ENCODE measurements at regions not wholly inside any gene's neighbourhood (a gene's known extent, or its start where the extent isn't known, plus 50 kb on each side); places are given as distances from the start of the nearest gene placed in this dataset.

DNA sequence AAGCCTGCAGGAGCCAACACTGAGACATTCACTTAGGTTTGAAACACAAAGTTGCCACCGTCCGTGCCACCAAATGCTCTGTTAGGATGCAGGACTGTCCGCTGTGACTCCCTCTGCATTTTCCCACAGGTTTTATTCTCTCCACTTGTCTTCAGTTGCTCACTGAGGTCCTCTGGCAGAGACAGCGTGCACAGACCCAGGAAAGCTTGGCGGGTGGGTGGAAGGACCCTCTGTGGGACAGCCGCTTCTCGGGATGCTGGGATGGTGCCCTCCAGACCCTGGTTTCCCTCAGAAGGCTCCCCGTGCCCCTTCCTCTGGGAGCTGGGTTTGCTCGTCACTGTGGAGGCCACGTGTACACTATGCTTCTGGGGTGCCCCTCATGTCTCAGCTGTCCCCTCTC is 733.6 kb downstream of the GALR1 start:
- TF ChIP-seq, protein P1, sequence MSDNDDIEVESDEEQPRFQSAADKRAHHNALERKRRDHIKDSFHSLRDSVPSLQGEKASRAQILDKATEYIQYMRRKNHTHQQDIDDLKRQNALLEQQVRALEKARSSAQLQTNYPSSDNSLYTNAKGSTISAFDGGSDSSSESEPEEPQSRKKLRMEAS (IDR thresholded peaks at IDR 0.05): no peak
- TF ChIP-seq POLR2AphosphoS2 (IDR thresholded peaks at IDR 0.05; ENCODE audit: low read depth, low read length): no peak
- TF ChIP-seq POLR2A (IDR thresholded peaks at IDR 0.05; ENCODE audit: insufficient read depth in 1 of 2, low read depth in 2 of 2, low read length in 2 of 2): no peak
- no peak for TF ChIP-seq CTCF (CRISPR knock-in tag; IDR thresholded peaks at IDR 0.05)
- TF ChIP-seq RFX5 (IDR thresholded peaks at IDR 0.05; ENCODE audit: low read depth, low read length): no peak
- no peak for TF ChIP-seq PHF20 (CRISPR knock-in tag; IDR thresholded peaks at IDR 0.05)
- no peak for TF ChIP-seq MIER2 (CRISPR knock-in tag; IDR thresholded peaks at IDR 0.05)
- TF ChIP-seq EHMT2 (IDR thresholded peaks at IDR 0.05; ENCODE audit: borderline replicate concordance, low read depth, low read length): no peak
- TF ChIP-seq ATF3 (CRISPR knock-in tag; IDR thresholded peaks at IDR 0.05): no peak
- TF ChIP-seq MXI1 (IDR thresholded peaks at IDR 0.05; ENCODE audit: borderline replicate concordance, low read depth, low read length): no peak
- no peak for TF ChIP-seq ADNP (CRISPR knock-in tag; IDR thresholded peaks at IDR 0.05)

Data from HepG2 (cell line).